Activated T-helper 1 cell treated with Interleukin-2 at 50 U/mL for 16 hours (primary cell): ENCODE measurements at regions not wholly inside any gene's neighbourhood (a gene's known extent, or its start where the extent isn't known, plus 50 kb on each side); places are given as distances from the start of the nearest gene placed in this dataset.

Experiments
- DNase-seq: peaks from one replicate; pipeline ENCODE4 v3.0.0-alpha.2; 2020; ENCODE audit warnings: low read depth

DNA sequence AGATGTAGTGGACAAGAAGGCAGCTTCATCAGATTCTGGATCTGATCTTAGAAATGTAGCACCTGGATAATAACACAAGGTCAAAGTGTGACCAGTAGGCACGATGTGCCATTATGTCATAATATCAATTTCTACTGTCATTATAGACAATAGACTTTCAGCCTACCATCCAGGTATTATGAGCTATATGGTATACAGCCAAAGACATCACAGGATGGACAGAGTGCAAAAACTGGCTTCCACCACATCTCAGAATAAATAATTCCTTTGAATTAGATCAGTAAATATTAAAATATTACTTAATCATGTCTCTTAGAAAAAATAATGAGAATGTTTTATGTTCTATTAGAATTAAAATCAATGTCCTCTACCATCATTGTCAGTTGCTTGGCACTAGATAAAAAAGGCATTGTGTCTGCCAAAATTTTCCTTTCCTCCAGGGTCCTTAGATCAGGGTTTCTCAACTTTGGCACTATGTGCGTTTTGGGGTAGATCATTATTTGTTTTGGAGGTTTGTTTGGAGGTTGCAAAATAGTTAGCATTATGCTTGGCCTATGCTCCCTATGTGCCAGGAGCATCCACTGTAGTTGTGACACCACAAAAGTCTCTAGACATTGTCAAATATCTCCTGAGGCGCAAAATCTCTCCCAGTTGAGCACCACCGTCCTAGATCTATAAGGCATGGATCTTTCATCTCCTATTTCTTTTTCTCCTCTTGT, 86.7 kb upstream of the NRIP1 start:
- DNase-seq, result no peak

DNA sequence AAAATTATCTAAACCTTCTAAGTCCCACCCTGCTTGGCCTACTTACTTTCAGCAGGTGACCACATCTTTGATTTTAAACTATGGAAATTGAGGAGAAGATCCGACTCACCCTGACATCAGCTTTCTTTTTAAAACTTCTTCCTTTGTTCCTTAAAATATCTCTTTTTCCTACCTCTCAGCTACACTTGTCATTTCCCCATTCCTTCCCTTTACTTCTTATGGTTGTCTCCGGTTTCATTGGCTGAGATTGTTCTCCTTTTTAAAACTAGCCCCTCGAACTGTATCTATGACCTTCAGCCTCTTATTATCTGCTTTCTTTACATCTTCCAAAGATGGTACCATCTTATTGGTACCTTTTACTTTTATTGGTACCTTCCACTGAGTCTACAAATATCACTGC, 87.8 kb upstream of the NRIP1 start:
- no peak for DNase-seq

DNA sequence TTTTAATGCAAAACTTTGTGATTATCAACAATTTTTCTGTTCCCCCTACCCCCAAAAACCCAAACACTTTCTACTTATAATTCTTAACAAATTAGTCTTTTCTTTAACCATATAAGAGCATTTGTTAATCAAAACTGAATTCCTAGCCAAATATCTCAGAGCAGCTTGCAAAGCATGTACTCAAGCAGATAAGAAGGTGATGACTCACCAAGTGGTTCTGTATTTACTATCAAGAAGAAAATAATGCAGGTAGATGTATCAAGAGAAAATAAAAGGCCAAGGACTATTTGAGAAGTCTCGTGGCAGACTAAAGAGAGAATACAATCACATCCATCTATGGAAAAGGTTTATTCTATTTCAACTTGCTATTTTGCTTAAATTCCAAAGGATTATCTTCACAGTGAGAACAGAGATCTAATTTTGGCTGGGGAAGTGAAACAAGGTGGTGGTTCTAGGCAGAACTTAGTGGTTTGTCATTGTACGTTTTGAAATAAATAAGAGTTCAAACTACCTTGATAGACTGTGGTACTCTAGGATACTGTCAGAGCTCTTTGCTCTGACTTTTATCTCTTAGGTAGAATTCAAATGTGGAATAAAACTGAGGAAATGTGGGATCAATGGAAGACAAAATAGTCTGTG, 94.7 kb upstream of the NRIP1 start:
- DNase-seq, result no peak

DNA sequence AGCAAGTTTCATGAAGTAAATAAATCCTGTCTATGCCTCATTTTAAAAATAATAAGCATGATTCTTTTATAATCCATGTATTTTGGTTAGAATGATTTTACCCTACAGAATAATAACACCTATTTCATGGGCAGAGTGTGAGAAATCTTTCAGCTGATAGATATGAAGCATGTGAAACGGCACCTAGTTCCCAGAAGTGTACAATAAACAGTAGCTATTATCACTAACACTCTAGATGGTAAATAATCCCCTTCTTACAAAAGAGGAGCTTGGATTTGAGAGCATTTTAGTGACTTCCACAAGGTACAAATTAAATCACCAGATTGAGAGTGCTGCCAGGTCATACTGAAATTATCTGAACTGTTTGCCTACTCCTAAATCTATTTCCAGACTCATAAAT, 95.3 kb upstream of the NRIP1 start:
- no peak for DNase-seq

DNA sequence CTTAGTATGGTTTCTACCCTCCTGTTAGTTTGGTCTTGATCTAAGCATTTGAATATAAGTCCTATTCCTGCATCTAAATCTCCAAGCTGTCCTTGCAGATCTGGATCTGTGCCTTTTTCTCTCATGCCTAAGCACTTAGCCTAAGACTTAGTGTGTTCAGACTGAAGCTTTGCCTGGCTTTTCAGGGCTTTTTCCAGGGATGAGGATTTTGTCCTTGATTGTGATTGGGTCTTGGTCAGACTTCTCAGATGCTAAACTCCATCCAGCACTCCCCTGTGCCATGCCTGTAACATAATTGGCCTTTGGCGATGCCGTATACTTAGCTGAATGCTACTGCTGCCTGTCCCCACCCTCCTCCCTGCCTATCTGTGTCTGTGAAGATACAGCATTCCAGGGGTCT, 98.1 kb upstream of the NRIP1 start:
- no peak for DNase-seq

DNA sequence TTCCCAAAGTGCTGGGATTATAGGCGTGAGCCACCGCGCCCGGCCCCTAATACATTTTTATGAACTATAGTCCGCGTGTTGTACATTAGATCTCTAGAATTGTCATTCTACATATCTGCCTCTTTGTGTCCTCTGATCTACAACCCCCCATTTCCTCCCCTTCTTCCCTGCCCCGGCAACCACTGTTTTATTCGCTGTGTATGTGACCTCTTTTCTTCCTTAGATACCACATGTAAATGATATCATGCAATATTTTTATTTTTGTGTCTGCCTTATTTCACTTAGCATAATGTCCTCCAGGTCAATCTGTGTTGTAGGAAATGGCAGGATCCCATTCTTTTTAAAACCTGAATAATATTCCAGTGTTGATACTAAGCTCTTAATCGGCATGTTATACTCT, 99.5 kb upstream of the NRIP1 start:
- DNase-seq, result no peak

DNA sequence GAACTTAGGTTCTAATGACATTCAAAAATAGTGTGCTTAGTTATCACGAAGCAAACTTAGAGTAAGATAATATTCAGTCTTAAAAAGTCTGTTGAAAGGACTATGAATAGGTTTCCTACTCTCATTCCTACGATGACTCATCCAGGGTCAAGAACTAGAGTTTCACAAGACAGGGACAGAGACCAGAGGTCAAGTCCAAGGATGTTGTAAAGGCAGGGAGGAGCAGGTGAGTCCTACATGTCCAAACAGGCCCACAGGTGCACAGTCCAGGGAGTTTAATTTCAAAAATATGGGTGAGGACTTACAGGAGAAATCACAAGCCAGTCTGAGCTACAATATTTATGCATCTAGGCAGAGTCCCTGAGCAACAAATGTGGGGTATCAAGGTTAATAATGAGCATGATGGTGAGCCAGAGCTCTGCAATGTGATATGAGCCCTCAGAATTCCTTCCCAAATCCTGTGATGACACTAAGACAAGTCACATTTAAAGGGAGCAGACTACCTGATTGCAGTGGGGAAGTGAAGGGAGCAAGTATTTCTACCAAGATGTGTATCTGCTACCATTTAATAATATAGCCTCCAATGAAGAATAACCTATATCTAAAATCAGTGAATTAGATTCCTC, 100.0 kb upstream of the NRIP1 start:
- DNase-seq, result no peak

DNA sequence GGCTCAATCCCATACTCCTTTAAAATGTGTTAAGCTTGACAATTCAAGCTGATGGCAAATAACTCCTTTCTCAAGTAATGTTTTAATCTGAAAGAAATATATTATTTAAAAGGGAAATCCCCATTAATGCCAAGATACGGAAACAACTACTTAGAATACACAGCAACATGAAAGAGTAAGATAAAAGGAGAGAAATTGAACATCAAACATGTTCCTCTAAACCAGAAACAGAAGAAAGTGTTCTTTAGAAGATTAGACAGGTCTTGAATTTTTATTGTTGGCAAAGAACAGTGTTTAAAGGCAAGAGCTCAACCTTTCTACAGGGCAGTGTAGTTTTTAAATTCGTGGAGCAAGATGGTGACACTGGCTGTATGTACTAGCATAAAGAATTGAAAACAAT, 105.8 kb upstream of the NRIP1 start:
- DNase-seq, result no peak

DNA sequence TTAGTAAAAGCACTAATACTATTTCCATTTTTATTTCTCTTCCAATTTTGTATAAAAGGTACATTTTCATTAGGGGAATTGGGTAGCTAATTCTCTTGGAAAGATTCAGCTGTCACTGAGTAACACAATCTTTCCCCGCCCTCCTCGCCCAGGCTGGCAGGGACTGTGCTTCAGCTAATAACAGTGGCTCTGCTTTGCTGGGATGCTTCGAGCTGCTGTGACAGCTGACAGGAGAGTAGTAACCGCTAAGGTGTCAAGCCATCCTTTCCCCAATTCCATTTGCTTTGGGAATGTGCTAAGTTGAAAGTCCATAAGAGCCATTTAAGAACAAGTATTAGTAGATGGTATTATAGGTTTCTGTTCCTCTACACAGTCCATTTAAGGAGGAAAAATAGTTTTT, 106.7 kb upstream of the NRIP1 start:
- no peak for DNase-seq

DNA sequence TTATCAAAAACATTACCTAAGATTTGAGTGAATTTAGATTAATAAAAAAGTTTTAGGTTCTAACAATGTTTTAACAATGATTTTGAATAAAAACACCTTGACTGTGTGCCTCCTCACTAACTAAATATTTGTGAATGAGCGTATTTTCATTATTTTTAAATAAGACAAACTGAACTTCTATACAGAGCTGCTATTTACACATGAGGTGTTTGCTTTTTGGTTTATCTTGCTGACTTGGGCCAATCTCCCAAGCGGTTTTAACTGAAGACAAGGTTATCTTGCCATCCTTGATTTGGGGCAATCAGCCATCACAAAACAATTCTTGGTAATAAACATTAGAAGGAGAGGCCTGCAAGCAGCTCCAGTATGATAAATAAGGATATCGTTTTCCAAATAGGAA, 108.2 kb upstream of the NRIP1 start:
- no peak for DNase-seq

DNA sequence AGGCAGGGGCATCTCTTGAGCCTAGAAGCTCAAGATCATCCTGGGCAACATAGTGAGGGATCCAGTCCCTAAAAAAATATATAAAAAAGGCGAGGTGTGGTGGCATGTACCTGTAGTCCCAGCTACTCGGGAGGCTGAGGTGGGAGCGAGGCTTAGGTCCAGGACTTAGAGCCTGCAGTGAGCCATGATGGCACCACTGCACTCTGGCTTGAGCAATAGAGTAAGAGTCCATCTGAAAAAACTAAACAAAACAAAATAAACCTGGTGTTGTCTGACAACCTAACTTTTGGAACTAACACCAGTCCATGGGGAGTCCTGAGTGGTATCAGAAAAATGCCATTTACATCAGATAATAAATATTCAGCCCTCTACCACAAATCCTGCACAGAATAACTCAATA, 110.1 kb upstream of the NRIP1 start:
- DNase-seq, result no peak

DNA sequence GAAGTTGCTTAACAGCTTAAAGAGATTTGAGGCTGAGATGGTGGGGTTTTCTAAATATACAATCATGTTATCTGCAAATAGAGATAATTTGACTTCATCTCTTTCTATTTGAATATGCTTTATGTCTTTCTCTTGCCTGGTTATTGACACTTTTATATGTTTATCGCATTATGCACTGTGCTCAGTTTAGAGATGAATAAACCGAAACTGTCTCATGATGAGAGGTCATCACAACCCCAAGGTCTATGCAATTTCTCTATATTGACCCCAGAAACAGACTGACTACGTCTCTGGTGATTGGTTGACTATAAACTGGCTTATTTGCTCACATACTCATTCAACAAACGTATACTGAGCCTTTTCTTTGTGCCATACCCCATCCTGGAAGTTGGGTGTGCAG, 117.9 kb upstream of the NRIP1 start:
- DNase-seq, result no peak

DNA sequence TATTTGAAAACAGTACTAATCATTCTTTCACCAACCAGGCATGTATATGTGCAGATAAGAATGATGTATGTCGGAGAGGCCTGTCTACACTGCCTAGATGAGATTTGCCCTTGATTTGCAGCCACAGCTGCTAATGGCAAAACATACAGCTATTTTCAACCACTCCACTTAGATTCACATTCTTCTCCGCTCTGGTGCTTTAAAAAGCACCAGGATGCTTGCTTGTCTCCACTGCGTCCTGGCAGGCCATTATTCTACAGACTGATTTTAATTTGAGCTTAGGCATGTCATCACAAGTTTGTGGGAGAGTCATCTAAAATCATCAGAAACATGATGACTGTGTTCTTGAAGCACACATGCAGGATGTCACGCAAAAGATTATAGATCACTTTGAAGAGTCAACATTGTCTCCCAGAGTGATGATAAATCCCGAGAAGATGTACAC, 119.0 kb upstream of the NRIP1 start:
- DNase-seq, result no peak

DNA sequence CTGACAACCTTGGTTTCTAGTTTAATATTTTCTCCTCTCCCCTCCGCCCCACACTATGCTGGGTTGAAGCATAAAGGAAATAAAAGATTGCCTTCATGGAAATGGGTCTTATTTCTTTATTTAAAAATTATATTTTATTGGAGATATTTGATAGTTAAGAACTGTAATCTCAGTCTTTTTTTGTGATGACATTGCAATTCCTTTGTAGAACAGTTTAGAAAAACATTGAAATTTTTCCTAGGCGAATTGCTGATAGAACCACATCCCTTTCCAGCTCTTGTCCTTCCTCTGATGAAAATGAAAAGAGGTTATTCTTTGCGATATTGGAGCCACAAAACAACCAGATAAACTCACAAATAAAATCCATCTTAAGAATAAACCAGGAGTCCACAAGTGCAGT, 125.6 kb upstream of the NRIP1 start:
- no peak for DNase-seq

DNA sequence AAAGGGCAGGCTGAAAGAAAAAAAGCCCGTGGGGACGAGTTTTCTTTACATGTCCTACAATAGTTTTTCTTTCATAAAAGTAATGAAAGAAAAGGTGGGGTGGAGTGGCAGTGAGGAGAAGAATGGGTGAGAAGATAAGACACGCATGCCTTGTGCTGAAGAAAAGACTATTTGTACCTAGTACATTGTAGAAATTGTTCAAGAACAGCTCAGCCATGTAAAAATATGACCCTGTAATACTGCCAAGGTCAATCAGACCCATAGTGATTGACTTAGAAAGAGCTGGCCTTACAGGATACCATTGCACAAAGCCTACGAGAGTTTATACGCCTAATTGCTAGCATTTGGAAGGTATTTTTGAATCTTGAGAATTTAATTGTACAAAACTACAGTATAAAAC, 126.0 kb upstream of the NRIP1 start:
- DNase-seq, result no peak

DNA sequence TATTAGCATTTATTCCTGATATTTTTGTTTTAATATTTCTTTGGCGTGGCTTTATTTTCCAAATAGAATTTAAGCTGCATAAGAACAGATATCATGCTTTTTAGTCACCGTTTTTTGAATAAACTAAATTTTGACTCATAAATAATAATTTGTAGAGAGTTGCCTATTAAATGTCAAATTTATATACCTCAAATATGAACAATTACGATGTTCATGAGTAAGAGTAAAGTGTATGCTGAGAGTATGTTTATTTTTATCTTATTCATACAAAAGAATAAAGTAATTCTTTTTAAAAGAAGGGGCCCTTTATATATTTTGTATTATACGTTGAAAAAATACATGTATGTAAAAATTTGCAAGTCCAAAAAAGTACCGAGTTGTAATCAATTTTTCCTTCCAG, 126.5 kb upstream of the NRIP1 start:
- DNase-seq, result no peak

DNA sequence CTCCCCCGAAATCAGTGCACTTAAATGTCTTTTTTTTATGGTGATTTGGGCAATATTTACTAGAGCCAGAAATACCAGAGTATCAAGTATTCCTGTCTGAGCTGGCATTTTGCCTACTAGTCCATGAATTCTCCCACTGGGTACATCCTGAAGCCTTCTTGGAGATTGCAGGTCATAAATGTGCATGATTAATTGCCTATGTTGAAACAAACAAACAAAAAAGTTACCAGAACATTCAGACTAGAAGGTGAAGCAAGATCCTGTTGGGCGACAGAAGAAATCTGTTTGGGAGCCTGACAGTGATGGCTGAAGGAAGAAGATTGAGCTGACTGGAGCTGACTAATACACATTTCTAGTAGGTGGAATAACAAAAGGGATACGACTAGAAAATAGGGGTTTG, 127.4 kb upstream of the NRIP1 start:
- DNase-seq, result no peak

DNA sequence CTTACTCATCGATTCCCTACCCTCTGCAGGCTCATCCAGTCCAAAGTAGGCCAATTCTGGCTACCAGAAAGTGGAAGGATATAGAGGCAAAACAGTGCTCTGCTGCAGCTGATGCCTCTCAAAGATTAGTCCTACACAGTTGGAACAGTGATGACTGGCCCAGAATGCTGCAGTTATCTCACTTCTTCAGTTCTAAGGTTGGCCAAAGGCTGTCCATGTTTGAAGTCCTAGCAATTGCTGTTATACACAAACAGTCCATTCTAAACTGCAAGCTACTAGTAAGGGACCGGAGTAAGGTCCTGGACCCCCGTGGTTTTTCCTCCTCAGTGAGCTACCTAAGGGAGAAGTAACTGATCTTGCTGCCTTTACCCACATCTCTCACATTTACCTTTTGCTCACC, 129.1 kb upstream of the NRIP1 start:
- DNase-seq, result no peak

DNA sequence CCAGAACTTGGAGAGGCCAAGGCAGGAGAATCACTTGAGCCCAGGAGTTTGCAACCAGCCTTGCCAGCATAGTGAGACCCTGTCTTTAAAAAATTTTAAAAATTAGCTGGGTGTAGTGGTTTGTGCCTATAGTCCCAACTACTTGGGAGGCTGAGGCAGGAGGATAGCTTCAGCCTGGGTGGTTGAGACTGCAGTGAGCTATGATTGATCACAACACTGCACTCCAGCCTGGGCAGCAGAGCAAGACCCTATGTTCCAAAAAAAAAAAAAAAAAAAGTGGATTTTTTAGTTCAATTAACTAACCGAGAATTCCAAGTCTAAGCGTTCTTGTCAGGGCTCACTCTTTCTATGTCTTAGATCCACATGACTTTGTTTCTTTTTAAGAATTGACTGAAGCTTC, 130.3 kb upstream of the NRIP1 start:
- no peak for DNase-seq

DNA sequence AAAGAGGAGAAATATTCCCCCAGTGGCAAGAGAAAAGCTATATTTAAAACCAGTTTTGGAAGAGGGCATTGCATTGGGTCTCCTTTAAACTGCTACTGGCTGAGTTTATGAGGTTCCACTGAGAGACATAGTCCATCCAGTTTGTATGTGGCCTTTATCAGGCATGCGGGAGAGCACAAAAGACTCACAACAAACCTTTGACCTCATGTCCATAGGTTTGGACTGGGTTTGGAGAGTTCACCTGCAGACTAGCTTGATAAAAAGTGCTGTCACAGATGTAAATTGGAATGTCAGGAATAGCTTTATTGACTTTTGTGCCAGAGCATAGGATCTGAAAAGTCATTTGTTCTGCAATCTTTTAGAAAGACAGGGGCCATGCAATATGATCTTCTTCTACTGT, 131.0 kb upstream of the NRIP1 start:
- no peak for DNase-seq

DNA sequence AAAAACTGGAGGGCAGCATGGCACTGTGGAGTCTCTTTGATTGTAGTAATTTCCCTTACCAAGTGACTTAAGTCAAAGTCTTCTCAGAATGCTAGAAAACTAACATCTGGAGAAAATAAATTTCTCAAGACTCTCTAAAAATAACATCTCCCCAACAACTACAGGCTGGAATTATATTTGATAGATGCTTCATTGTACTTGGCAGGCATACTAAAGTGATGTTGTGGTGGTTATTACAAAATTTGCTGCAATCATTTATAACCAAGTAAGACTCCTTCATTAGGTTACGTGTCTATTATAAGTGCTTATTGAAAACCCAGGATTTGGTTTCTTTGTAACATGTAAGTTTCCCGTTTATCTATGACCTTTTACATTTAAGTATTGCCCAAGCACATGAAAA, 132.9 kb upstream of the NRIP1 start:
- no peak for DNase-seq

DNA sequence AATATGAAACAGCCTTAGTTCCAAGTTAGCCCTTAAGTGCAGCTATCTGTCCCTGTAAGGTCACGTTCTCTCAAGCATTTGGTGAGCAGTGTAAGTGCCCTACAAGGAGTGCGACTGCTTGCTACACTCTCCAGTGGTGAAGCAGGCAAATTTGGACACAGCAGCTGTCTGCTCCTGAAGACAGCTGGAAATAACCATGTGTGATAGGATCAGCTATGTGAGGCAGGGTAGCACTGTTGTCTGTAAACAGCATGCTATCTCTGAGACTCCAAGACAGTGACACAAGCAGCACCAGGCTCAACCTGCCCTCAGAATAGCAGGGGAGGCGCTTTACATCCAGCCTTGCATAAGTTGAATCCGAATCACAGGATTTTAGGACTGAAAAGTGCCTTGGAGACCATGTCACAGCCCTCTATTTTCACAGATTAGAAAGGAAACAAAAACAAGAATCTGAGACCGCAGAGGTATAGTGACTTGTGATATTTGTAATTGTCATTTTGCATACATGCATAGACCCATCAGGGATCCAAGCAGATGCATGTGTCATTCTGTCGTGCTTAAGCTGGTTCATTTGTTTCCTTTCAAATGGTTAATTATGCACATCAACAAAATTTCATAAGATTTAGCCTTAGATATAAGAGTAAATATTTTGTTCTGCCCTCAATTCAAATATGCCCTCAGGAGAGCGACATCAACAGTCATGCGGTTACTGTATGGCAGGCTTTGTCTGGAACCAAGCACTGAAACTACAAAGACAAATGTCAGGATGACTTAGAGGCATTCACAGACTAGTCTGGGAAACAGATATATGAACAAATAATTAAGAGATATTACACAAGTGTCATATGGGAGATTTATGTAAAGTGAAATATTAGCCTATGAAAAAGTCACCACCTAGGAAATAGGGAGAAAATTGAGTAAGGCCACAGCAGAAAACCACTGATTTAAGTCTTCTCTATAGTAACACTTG, 134.9 kb upstream of the NRIP1 start:
- DNase-seq, result no peak

DNA sequence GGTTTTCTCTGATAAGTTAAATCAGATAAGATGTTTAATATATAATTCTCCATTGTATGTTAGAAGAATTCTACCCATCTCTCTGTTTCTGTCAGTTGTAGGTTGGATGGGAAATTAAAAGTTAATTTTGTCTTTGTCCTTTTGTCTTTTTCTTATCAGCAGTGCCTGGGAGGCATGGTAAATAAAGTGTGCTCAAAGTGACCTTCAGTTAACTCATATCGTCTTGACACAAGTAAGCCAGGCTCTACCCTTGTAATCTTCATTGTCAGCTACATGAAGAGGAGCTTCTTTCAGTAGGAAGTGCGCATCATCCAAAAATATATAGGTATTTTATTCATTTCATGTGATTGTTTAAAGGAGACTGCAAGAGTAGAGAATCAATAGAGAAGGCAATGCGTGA, 138.9 kb upstream of the NRIP1 start:
- DNase-seq, result no peak
